Breast epithelium (tissue), 4 donors: ENCODE measurements at regions not wholly inside any gene's neighbourhood (a gene's known extent, or its start where the extent isn't known, plus 50 kb on each side); places are given as distances from the start of the nearest gene placed in this dataset.

Experiments
- DNase-seq, 2 donors: peaks; one replicate each; pipeline ENCODE4 v3.0.0-alpha.2; 2019; ENCODE audit warnings: low spot score in 2 of 2
- H3K27ac ChIP-seq, 2 donors: fragments of 200-600 bp; sonication (generic) in 1 of 2; one replicate each; pipeline ENCODE4 v1.5.1; 2016 to 2019; ENCODE audit warnings: mild to moderate bottlenecking in 1 of 2
- H3K27me3 ChIP-seq, 2 donors: fragments of 200-600 bp; sonication (generic) in 1 of 2; one replicate each; pipeline versions ENCODE4 v1.5.1 to v1.6.0; 2017 to 2019; ENCODE audit warnings: control low read depth in 1 of 2, mild to moderate bottlenecking in 1 of 2
- H3K36me3 ChIP-seq: fragments of 200-600 bp; one replicate; pipeline ENCODE4 v1.5.1; 2019
- H3K4me1 ChIP-seq, 2 donors: fragments of 200-600 bp; sonication (generic); one replicate each; pipeline ENCODE4 v1.5.1; 2016 to 2019; ENCODE audit warnings: control low read depth in 1 of 2
- H3K4me3 ChIP-seq, 3 donors: fragments of 200-600 bp; sonication (generic); 1 replicate in 2 of 3; 2 replicates in 1 of 3; pipeline ENCODE4 v1.5.1; 2016 to 2019; ENCODE audit warnings: mild to moderate bottlenecking in 3 of 3, moderate library complexity in 2 of 3
- H3K9me3 ChIP-seq, 2 donors: fragments of 200-600 bp; sonication (generic) in 1 of 2; one replicate each; pipeline ENCODE4 v1.5.1; 2016 to 2019; ENCODE audit warnings: control low read depth in 1 of 2
- POLR2A ChIP-seq: fragments of 450-650 bp; IDR thresholded peaks from one replicate; pipeline ENCODE4 v1.6.1; 2016; ENCODE audit warnings: antibody characterized with exemption, mild to moderate bottlenecking, moderate library complexity
- POLR2AphosphoS5 ChIP-seq, 3 donors: sonication (generic); formaldehyde crosslinking; IDR thresholded peaks; one replicate each; pipeline ENCODE4 v1.6.1; 2017; ENCODE audit warnings: antibody characterized with exemption in 3 of 3
- intact Hi-C: fragments of 100-400 bp; cut with DNase I; formaldehyde crosslinking; loops from one replicate; pipeline ENCODE4 v1.15.1; 2023; ENCODE audit warnings: low total_unique reads
- TF ChIP-seq, protein P1 (sequence below), 3 donors: fragments of 450-650 bp; IDR thresholded peaks; one replicate each; pipeline ENCODE4 v1.5.1; 2016 to 2017; ENCODE audit warnings: antibody characterized with exemption in 3 of 3, mild to moderate bottlenecking in 3 of 3, moderate library complexity in 3 of 3

DNA sequence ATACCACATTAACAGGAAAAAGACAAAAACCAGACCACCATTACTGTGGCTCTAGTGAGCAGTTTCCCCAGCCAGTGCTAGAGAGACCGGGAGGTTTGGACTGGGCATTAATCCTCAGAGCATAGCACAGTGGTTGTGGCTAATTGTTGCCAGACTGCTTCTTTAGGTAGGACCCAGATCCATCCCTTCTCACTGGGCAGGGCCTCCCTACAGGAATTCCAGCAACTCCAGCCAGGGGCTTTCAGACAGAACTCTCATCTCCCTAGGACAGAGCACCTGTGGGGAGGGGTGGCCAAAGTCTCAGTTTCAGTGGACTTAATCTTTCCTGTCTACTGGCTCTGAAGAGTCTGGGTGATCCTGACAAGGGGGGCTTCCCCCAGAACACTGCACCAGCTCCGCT is 759.6 kb downstream of the SQOR start:
- H3K36me3 ChIP-seq, result no peaks in the 10 kb centered on the region
- no peaks in the 10 kb centered on the region for H3K27me3 ChIP-seq
- DNase-seq, result no peak
- no peak overlapping the region for H3K4me3 ChIP-seq
- no peak overlapping the region for H3K27ac ChIP-seq
- intact Hi-C loops, result no loop called here
- H3K9me3 ChIP-seq, result peaks cover 0 to 5% of the 10 kb centered on the region in 2 donors
- H3K4me1 ChIP-seq, result no peaks in the 10 kb centered on the region
- TF ChIP-seq POLR2A (no peak), POLR2AphosphoS5 (IDR thresholded peaks at IDR 0.05) (no peak)
- TF ChIP-seq, protein P1, sequence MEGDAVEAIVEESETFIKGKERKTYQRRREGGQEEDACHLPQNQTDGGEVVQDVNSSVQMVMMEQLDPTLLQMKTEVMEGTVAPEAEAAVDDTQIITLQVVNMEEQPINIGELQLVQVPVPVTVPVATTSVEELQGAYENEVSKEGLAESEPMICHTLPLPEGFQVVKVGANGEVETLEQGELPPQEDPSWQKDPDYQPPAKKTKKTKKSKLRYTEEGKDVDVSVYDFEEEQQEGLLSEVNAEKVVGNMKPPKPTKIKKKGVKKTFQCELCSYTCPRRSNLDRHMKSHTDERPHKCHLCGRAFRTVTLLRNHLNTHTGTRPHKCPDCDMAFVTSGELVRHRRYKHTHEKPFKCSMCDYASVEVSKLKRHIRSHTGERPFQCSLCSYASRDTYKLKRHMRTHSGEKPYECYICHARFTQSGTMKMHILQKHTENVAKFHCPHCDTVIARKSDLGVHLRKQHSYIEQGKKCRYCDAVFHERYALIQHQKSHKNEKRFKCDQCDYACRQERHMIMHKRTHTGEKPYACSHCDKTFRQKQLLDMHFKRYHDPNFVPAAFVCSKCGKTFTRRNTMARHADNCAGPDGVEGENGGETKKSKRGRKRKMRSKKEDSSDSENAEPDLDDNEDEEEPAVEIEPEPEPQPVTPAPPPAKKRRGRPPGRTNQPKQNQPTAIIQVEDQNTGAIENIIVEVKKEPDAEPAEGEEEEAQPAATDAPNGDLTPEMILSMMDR (IDR thresholded peaks at IDR 0.05), result no peak

DNA sequence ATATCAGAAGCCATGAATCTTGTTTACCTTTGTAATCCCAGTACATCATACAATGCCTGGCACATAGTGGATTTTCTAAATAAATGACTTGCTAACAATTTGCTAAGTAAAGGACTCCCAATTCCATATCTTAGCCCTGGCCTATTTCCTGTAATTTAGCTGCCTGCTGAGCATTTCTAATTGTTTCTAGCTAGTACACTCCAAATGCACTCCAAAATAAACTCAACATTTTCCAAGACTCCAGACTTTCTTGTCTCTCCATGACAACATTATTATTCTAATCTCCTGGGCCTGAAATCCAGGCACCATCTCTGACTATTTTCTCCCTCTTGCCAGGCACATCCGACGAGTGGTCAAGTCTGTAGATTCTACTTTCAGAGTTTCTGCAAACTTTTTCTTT is 773.5 kb downstream of the SQOR start:
- TF ChIP-seq POLR2A, result no peak
- no peak for TF ChIP-seq POLR2AphosphoS5 (IDR thresholded peaks at IDR 0.05)
- TF ChIP-seq, protein P1 (IDR thresholded peaks at IDR 0.05), result no peak
- H3K27ac ChIP-seq, result no peak overlapping the region
- H3K4me1 ChIP-seq, result no peaks in the 10 kb centered on the region
- H3K4me3 ChIP-seq, result no peak overlapping the region
- H3K9me3 ChIP-seq, result no peaks in the 10 kb centered on the region
- no peaks in the 10 kb centered on the region for H3K27me3 ChIP-seq
- no peaks in the 10 kb centered on the region for H3K36me3 ChIP-seq
- no peak for DNase-seq
- intact Hi-C loops, result no loop called here

DNA sequence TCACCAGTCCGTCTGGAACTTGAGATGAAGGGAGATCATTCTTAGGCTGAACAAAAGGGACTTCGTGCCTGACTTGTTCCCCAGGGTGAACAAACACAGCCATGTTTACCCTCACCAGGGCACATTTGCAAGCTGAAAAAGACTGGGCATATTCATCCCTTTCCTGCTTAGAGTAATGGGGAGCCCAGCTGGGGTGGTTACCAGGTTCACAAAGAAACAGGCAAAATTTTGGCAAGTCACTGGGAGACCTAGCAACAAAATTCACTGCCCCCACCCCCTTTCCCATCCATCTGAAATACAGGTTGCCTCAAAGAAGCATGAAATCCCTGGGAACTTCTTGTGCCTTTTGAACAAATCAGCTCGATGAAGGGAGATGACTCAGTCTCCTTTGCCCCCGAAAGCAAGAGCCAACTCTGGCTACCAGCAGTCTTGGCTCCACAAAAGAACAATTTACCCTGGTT is 775.0 kb downstream of the SQOR start:
- Histone ChIP-seq H3K4me1 (no peaks in the 10 kb centered on the region), H3K27me3 (no peaks in the 10 kb centered on the region), H3K9me3 (no peaks in the 10 kb centered on the region), H3K27ac (no peak overlapping the region), H3K4me3 (no peak overlapping the region), H3K36me3 (no peaks in the 10 kb centered on the region)
- TF ChIP-seq POLR2A (no peak), POLR2AphosphoS5 (IDR thresholded peaks at IDR 0.05) (no peak)
- TF ChIP-seq, protein P1 (IDR thresholded peaks at IDR 0.05), result no peak
- DNase-seq, result no peak
- intact Hi-C loops, result no loop called here

DNA sequence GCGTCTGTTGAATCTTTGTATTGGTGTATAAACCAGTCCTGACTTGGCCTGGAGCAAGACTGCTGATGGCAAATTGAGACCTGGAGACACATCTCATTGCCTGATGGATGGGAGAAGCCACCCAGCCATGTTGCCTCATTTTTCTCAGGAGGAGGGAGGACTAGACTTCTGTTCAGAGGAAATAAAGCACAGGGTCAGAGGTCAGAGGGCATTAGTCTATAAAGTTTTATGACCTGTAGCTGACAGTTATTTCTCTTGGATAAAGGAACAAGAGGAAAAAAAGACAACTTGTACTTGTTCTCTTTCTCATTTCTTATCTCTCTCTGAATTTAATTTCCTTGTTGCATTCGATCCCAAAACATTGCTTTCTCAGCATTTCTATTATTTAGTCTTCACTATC is 775.9 kb downstream of the SQOR start:
- H3K27ac ChIP-seq, result no peak overlapping the region
- TF ChIP-seq, protein P1 (IDR thresholded peaks at IDR 0.05), result no peak
- TF ChIP-seq POLR2AphosphoS5 (IDR thresholded peaks at IDR 0.05) (no peak), POLR2A (no peak)
- H3K4me3 ChIP-seq, result no peak overlapping the region
- H3K36me3 ChIP-seq, result no peaks in the 10 kb centered on the region
- no peaks in the 10 kb centered on the region for H3K4me1 ChIP-seq
- no peaks in the 10 kb centered on the region for H3K9me3 ChIP-seq
- intact Hi-C loops, result no loop called here
- DNase-seq, result no peak
- no peaks in the 10 kb centered on the region for H3K27me3 ChIP-seq

DNA sequence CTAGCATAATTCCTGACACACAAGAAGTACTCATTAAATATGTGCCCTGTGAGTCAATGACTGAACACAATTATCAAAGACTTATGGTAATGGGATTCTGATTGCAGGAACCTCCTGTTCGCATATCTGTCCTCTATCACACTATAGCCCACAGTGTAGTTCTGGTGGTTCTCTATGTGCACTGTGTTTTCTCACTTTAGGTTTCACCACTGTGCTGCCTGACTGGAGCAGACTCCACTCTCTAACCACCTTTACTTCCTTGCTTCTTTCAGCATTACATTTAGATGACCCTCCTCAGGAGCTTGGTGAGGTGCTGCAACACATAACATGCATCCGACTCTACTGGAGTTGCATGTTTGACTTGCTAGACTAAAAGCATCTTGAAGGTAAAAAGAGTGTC is 777.1 kb downstream of the SQOR start:
- no peaks in the 10 kb centered on the region for H3K27me3 ChIP-seq
- no peak for DNase-seq
- H3K9me3 ChIP-seq, result no peaks in the 10 kb centered on the region
- H3K36me3 ChIP-seq, result no peaks in the 10 kb centered on the region
- no peaks in the 10 kb centered on the region for H3K4me1 ChIP-seq
- no peak overlapping the region for H3K27ac ChIP-seq
- H3K4me3 ChIP-seq, result no peak overlapping the region
- TF ChIP-seq POLR2AphosphoS5 (IDR thresholded peaks at IDR 0.05) (no peak), POLR2A (no peak)
- TF ChIP-seq, protein P1 (IDR thresholded peaks at IDR 0.05), result no peak
- intact Hi-C loops, result no loop called here
